OCI-LY1 (cell line): ENCODE measurements at regions not wholly inside any gene's neighbourhood (a gene's known extent, or its start where the extent isn't known, plus 50 kb on each side); places are given as distances from the start of the nearest gene placed in this dataset.

Experiments
- H2AFZ ChIP-seq: fragments of 200-600 bp; sonication (generic), shearing (Covaris generic); 2 replicates; pipeline ENCODE4 v1.6.0; 2014; ENCODE audit warnings: antibody characterized with exemption, mild to moderate bottlenecking, low read length
- H3F3A ChIP-seq: fragments of 200-600 bp; sonication (generic), shearing (Covaris generic); 2 replicates; pipeline ENCODE4 v1.6.0; 2014; ENCODE audit warnings: mild to moderate bottlenecking, antibody characterized with exemption, low read length, moderate library complexity; ENCODE audit not compliant: insufficient read depth
- H3K27ac ChIP-seq: fragments of 200-600 bp; sonication (generic); 2 replicates; pipeline ENCODE4 v1.5.1; 2014; ENCODE audit warnings: low read length, mixed run types, mild to moderate bottlenecking, low read depth; ENCODE audit not compliant: poor library complexity, severe bottlenecking
- H3K27me3 ChIP-seq: fragments of 200-600 bp; sonication (generic); 2 replicates; pipeline ENCODE4 v1.6.0; 2014; ENCODE audit warnings: antibody characterized with exemption, mild to moderate bottlenecking, low read length, moderate library complexity; ENCODE audit not compliant: insufficient read depth
- H3K36me3 ChIP-seq: fragments of 200-600 bp; sonication (generic); 2 replicates; pipeline ENCODE4 v1.6.1; 2014; ENCODE audit warnings: mild to moderate bottlenecking, antibody characterized with exemption, low read length, moderate library complexity, mixed read lengths; ENCODE audit not compliant: insufficient read depth
- H3K4me1 ChIP-seq: fragments of 200-600 bp; sonication (generic); 2 replicates; pipeline ENCODE4 v1.5.1; 2014; ENCODE audit warnings: mild to moderate bottlenecking, low read length, moderate library complexity; ENCODE audit not compliant: insufficient read depth, severe bottlenecking
- H3K4me2 ChIP-seq: fragments of 200-600 bp; sonication (generic), shearing (Covaris generic); 2 replicates; pipeline ENCODE4 v1.6.1; 2014; ENCODE audit warnings: low read length
- H3K4me3 ChIP-seq: fragments of 200-600 bp; sonication (generic); 2 replicates; pipeline ENCODE4 v1.5.1; 2014; ENCODE audit warnings: low read length, low read depth, mild to moderate bottlenecking, mixed read lengths; ENCODE audit not compliant: poor library complexity, severe bottlenecking
- H3K79me2 ChIP-seq: fragments of 200-600 bp; shearing (Covaris generic); 2 replicates; pipeline ENCODE4 v1.6.1; 2016; ENCODE audit warnings: mixed run types, low read length, mixed read lengths; ENCODE audit not compliant: insufficient read depth
- H3K9ac ChIP-seq: fragments of 200-600 bp; sonication (generic), shearing (Covaris generic); 2 replicates; pipeline ENCODE4 v1.6.1; 2014; ENCODE audit warnings: mild to moderate bottlenecking, low read length, mixed read lengths
- H3K9me2 ChIP-seq: fragments of 200-600 bp; sonication (generic), shearing (Covaris generic); 2 replicates; pipeline ENCODE4 v1.6.1; 2014; ENCODE audit warnings: low read depth, mild to moderate bottlenecking, low read length, mixed read lengths
- H3K9me3 ChIP-seq: fragments of 200-600 bp; shearing (Covaris generic); 2 replicates; pipeline ENCODE4 v1.6.1; 2014; ENCODE audit warnings: low read length, mixed read lengths
- H4K20me1 ChIP-seq: fragments of 200-600 bp; sonication (generic), shearing (Covaris generic); 2 replicates; pipeline ENCODE4 v1.6.0; 2016; ENCODE audit warnings: mild to moderate bottlenecking, low read length; ENCODE audit not compliant: insufficient read depth
- EZH2 ChIP-seq: fragments of 200-600 bp; sonication (generic), shearing (Covaris generic); IDR thresholded peaks from 2 replicates; pipeline ENCODE4 v1.8.0; 2017; ENCODE audit warnings: borderline replicate concordance, mixed run types, mild to moderate bottlenecking, antibody characterized with exemption, low read length, moderate library complexity, mixed read lengths
- TF ChIP-seq, protein P1 (sequence below): fragments of 200-600 bp; sonication (generic), shearing (Covaris generic); IDR thresholded peaks from 2 replicates; pipeline ENCODE4 v1.5.1; 2017; ENCODE audit warnings: mild to moderate bottlenecking, antibody characterized with exemption, low read length, moderate library complexity, mixed read lengths

DNA sequence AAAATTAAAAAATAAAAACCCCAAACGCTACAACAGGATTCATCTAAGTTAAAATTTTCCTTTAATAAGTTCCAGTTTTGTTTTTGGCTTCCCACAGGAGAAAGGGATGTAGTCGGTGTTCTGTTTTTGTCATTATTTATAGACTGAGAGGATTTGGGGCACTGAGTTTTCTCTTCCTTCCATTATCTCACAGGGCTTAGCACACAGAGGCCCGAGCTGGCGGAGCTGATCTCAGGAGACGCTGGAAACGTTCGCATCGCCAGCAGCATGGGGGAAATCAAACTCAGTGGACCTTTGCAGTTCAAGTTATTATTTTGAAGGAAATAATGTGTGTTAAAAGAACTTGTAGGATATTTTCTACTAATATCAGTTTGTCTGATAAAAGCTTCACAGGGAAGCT is 669.7 kb upstream of the SALL3 start:
- Histone ChIP-seq H3K27ac (no peak overlapping the region), H3K9me2 (no peaks in the 10 kb centered on the region), H3K79me2 (no peaks in the 10 kb centered on the region), H3F3A (no peaks in the 10 kb centered on the region), H3K4me1 (no peaks in the 10 kb centered on the region), H4K20me1 (no peaks in the 10 kb centered on the region), H3K9ac (no peak overlapping the region), H2AFZ (no peak overlapping the region), H3K4me2 (no peak overlapping the region), H3K36me3 (no peaks in the 10 kb centered on the region), H3K27me3 (peaks cover 5% of the 10 kb centered on the region), H3K9me3 (no peaks in the 10 kb centered on the region), H3K4me3 (no peak overlapping the region)
- no peak for TF ChIP-seq EZH2
- TF ChIP-seq, protein P1, sequence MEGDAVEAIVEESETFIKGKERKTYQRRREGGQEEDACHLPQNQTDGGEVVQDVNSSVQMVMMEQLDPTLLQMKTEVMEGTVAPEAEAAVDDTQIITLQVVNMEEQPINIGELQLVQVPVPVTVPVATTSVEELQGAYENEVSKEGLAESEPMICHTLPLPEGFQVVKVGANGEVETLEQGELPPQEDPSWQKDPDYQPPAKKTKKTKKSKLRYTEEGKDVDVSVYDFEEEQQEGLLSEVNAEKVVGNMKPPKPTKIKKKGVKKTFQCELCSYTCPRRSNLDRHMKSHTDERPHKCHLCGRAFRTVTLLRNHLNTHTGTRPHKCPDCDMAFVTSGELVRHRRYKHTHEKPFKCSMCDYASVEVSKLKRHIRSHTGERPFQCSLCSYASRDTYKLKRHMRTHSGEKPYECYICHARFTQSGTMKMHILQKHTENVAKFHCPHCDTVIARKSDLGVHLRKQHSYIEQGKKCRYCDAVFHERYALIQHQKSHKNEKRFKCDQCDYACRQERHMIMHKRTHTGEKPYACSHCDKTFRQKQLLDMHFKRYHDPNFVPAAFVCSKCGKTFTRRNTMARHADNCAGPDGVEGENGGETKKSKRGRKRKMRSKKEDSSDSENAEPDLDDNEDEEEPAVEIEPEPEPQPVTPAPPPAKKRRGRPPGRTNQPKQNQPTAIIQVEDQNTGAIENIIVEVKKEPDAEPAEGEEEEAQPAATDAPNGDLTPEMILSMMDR = no peak

DNA sequence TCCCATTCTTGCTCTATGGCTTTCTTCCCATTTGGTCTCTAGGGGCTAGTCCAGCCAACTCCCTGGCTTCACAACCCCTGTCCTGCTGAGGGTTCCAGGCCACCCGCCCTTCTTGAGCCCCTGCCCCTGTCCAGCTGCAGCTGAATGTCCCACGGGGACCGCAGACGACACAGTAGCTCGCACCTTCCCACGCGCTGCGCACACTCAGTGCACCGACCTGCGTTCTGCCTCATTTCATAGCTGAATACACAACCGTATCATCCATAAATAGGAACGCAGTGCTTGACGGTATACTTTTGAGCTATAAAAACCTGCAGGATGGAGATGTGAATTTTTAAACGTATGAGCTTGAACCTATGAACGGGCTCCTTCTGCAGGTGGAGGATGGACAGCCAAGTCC is 660.4 kb upstream of the SALL3 start:
- Histone ChIP-seq H3K27me3 (no peaks in the 10 kb centered on the region; the same call in 1 of the 2 replicates), H3K79me2 (no peaks in the 10 kb centered on the region), H3K9me3 (no peaks in the 10 kb centered on the region), H4K20me1 (no peaks in the 10 kb centered on the region), H3K4me2 (no peak overlapping the region), H3K4me1 (no peaks in the 10 kb centered on the region), H3K9me2 (no peaks in the 10 kb centered on the region), H2AFZ (no peak overlapping the region), H3K9ac (no peak overlapping the region), H3F3A (no peaks in the 10 kb centered on the region), H3K36me3 (no peaks in the 10 kb centered on the region), H3K4me3 (no peak overlapping the region), H3K27ac (no peak overlapping the region)
- TF ChIP-seq, protein P1 = no peak
- no peak for TF ChIP-seq EZH2

DNA sequence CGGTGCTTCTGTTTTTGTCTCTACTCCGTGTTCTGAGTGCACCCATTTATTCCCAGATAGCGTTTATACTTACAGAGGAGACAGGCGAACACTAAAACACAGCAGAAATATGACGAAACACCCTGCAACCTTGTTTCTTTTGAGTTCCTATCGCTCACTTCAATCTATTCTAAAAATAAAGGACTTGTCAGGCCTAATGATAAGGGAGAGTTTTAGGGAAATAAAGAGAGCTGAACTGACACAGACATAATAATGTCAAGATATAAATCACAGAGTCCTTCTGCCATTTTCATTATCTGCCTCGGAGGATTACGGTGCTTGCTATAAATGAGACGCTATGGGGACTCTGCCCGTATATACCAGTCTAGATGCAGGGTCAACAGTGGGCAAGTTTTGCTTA is 659.7 kb upstream of the SALL3 start:
- Histone ChIP-seq H3K9me3 (no peaks in the 10 kb centered on the region), H3K4me3 (no peak overlapping the region), H4K20me1 (no peaks in the 10 kb centered on the region), H3K27ac (no peak overlapping the region), H3K36me3 (no peaks in the 10 kb centered on the region), H3K4me1 (no peaks in the 10 kb centered on the region), H3K4me2 (no peak overlapping the region), H3K9ac (no peak overlapping the region), H3K9me2 (no peaks in the 10 kb centered on the region), H3K79me2 (no peaks in the 10 kb centered on the region), H3F3A (no peaks in the 10 kb centered on the region), H3K27me3 (no peaks in the 10 kb centered on the region; the same call in 1 of the 2 replicates), H2AFZ (no peak overlapping the region)
- TF ChIP-seq, protein P1 = no peak
- TF ChIP-seq EZH2 = no peak
